ENCODE measurements at regions not wholly inside any gene's neighbourhood (a gene's known extent, or its start where the extent isn't known, plus 50 kb on each side); places are given as distances from the start of the nearest gene placed in this dataset.

DNA sequence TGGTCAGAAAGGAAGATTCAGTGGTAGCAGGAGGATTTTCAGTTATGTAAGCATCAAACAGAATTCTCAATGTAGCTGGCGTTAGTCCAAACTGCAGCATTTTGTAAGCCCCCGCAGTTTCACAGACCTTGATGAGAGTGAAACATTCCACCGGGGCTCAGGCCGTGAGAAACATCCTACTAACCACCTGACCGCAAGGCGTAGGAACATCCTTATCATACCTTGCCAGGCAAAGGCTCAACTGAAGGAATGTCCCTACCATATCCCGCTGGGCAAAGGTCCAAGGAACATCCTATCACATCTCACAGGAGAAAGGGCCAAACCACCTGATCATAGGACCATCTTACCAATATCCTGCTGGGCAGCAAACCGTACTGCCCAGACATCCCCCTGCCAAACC lies 624.8 kb upstream of the TMEM132C start:
- Histone ChIP-seq H3K27me3 (replicated peaks in 1 of 7) (no peaks in the 10 kb centered on the region), H3K4me1 (no peaks in the 10 kb centered on the region), H3K27ac (no peak overlapping the region), H3K36me3 (no peaks in the 10 kb centered on the region), H3K9me3 (peaks cover 0 to 7% (median 0%) of the 10 kb centered on the region in 8 donors), H3K4me3 (no peak overlapping the region)
- intact Hi-C loops (cut with DNase I; ENCODE audit: low total_unique reads) = no loop called here
- no peak for DNase-seq
- TF ChIP-seq POLR2A (IDR thresholded peaks at IDR 0.05) (no peak), POLR2AphosphoS5 (IDR thresholded peaks at IDR 0.05) (no peak)
- TF ChIP-seq, protein P1, sequence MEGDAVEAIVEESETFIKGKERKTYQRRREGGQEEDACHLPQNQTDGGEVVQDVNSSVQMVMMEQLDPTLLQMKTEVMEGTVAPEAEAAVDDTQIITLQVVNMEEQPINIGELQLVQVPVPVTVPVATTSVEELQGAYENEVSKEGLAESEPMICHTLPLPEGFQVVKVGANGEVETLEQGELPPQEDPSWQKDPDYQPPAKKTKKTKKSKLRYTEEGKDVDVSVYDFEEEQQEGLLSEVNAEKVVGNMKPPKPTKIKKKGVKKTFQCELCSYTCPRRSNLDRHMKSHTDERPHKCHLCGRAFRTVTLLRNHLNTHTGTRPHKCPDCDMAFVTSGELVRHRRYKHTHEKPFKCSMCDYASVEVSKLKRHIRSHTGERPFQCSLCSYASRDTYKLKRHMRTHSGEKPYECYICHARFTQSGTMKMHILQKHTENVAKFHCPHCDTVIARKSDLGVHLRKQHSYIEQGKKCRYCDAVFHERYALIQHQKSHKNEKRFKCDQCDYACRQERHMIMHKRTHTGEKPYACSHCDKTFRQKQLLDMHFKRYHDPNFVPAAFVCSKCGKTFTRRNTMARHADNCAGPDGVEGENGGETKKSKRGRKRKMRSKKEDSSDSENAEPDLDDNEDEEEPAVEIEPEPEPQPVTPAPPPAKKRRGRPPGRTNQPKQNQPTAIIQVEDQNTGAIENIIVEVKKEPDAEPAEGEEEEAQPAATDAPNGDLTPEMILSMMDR (IDR thresholded peaks at IDR 0.05 in 8 of 11, conservative IDR thresholded peaks at IDR 0.05 in 3 of 11) = no peak
- 90 to 94% (median 91%) methylated on average over 7 to 8 of the region's 8 CpGs for WGBS, 5 donors

DNA sequence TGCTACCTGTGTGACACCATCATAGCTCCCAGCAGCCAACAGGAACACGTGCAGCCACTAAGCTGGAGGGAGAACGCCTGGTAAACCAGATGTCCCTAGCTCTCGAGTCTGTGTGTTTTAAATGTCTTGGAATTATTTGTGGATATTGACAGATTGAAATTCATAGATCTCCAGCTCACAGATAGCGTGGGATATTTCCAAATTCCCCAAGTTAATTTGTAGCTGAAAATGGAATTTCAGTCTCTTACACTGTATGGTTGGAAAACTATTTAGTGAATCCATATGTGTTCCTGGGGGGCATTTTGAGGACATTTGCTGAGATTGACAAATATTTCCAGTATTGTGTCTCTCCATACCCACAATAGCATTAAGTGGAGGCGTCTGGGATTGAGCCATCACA lies 618.6 kb upstream of the TMEM132C start:
- Histone ChIP-seq H3K36me3 (no peaks in the 10 kb centered on the region), H3K27ac (no peak overlapping the region), H3K27me3 (replicated peaks in 1 of 7) (no peaks in the 10 kb centered on the region), H3K9me3 (peaks cover 0 to 6% (median 0%) of the 10 kb centered on the region in 8 donors), H3K4me1 (no peaks in the 10 kb centered on the region), H3K4me3 (no peak overlapping the region)
- no peak for TF ChIP-seq POLR2AphosphoS5 (IDR thresholded peaks at IDR 0.05)
- TF ChIP-seq POLR2A (IDR thresholded peaks at IDR 0.05) = no peak
- TF ChIP-seq, protein P1 (IDR thresholded peaks at IDR 0.05 in 8 of 11, conservative IDR thresholded peaks at IDR 0.05 in 3 of 11) = no peak
- DNase-seq = no peak
- intact Hi-C loops (cut with DNase I; ENCODE audit: low total_unique reads) = no loop called here
- WGBS, 5 donors = 68 to 89% (median 81%) methylated on average over 5 of the region's 5 CpGs

DNA sequence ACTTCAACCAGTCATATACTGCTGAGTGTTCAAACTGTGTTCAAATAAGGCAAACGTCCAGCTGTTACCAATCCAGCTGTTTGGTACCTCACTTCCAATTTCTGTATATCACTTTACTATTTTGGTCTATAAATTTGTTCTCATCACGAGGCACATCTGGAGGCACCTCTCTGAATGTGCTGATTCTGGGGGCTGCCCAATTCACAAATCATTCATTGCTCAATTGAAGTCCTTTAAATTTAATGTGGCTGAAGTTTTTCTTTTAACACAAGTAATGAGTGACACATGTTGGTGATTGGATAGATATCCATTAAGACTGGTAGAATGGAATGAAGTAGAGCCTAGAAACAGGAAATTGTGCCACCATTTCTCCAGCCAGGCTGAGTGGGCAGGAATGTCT lies 617.0 kb upstream of the TMEM132C start:
- no peak for DNase-seq
- WGBS, 5 donors = 57 to 72% (median 62%) methylated on average over 2 of the region's 2 CpGs
- no peaks in the 10 kb centered on the region for H3K4me1 ChIP-seq
- H3K36me3 ChIP-seq = no peaks in the 10 kb centered on the region
- H3K9me3 ChIP-seq = peaks cover 0 to 9% (median 0%) of the 10 kb centered on the region in 8 donors
- intact Hi-C loops (cut with DNase I; ENCODE audit: low total_unique reads) = no loop called here
- TF ChIP-seq, protein P1 (IDR thresholded peaks at IDR 0.05 in 8 of 11, conservative IDR thresholded peaks at IDR 0.05 in 3 of 11) = no peak
- TF ChIP-seq POLR2A (IDR thresholded peaks at IDR 0.05) = no peak
- TF ChIP-seq POLR2AphosphoS5 (IDR thresholded peaks at IDR 0.05) = no peak
- no peak overlapping the region for H3K27ac ChIP-seq
- H3K27me3 ChIP-seq (replicated peaks in 1 of 7) = no peaks in the 10 kb centered on the region
- H3K4me3 ChIP-seq = no peak overlapping the region

- Histone ChIP-seq H3K27me3 (replicated peaks in 1 of 7) (no peaks in the 10 kb centered on the region), H3K9me3 (peaks cover 0 to 7% (median 0%) of the 10 kb centered on the region in 8 donors), H3K4me3 (no peak overlapping the region), H3K4me1 (no peaks in the 10 kb centered on the region), H3K27ac (no peak overlapping the region), H3K36me3 (no peaks in the 10 kb centered on the region)
- intact Hi-C loops (cut with DNase I; ENCODE audit: low total_unique reads) = no loop called here
- 70 to 84% (median 77%) methylated on average over 5 of the region's 5 CpGs for WGBS, 5 donors
- TF ChIP-seq POLR2A (IDR thresholded peaks at IDR 0.05) = no peak
- TF ChIP-seq, protein P1 (IDR thresholded peaks at IDR 0.05 in 8 of 11, conservative IDR thresholded peaks at IDR 0.05 in 3 of 11) = no peak
- TF ChIP-seq POLR2AphosphoS5 (IDR thresholded peaks at IDR 0.05) = no peak
- DNase-seq = no peak
These were observed 616.3 kb upstream of the TMEM132C start for GRCh38 chr12:127650626-127651025.
